Left lung (tissue), 4 donors: ENCODE measurements at regions not wholly inside any gene's neighbourhood (a gene's known extent, or its start where the extent isn't known, plus 50 kb on each side); places are given as distances from the start of the nearest gene placed in this dataset.

ENCODE experiments used
- ATAC-seq: fragments of 200-7000 bp; cut with Tn5 transposase; one replicate; pipeline ENCODE4 v1.9.1; 2020; ENCODE audit warnings: moderate library complexity
- DNase-seq, 4 donors: peaks; one replicate each; pipeline ENCODE4 v3.0.0-alpha.2; 2013 to 2020
- H3K27ac ChIP-seq, 2 donors: fragments of 200-600 bp; sonication (generic) in 1 of 2; one replicate each; pipeline versions ENCODE4 v1.5.0 to v1.8.0; 2020 to 2021
- H3K27me3 ChIP-seq, 2 donors: fragments of 200-600 bp; sonication (generic) in 1 of 2; one replicate each; pipeline versions ENCODE4 v1.5.0 to v1.8.0; 2020 to 2021
- H3K36me3 ChIP-seq, 2 donors: fragments of 200-600 bp; sonication (generic) in 1 of 2; one replicate each; pipeline versions ENCODE4 v1.5.0 to v1.8.0; 2020 to 2021
- H3K4me1 ChIP-seq, 2 donors: fragments of 200-600 bp; one replicate each; pipeline ENCODE4 v1.8.0; 2021
- H3K4me3 ChIP-seq, 2 donors: fragments of 200-600 bp; sonication (generic) in 1 of 2; one replicate each; pipeline versions ENCODE4 v1.5.0 to v1.8.0; 2020 to 2021; ENCODE audit warnings: mild to moderate bottlenecking in 1 of 2
- H3K9me3 ChIP-seq, 2 donors: fragments of 200-600 bp; sonication (generic) in 1 of 2; one replicate each; pipeline versions ENCODE4 v1.5.0 to v1.8.0; 2020 to 2021
- CTCF ChIP-seq, 2 donors: fragments of 200-600 bp; sonication (generic) in 1 of 2; IDR thresholded peaks; one replicate each; pipeline versions ENCODE4 v1.5.0 to v1.8.0; 2021; ENCODE audit warnings: antibody characterized with exemption in 2 of 2
- intact Hi-C, 2 donors: fragments of 100-400 bp; cut with DNase I; formaldehyde crosslinking; loops; one replicate each; pipeline versions ENCODE4 v1.11.2 to v1.14.2; 2022
- donor health status: DM: no; HTN: yes; CAD: no.
- donor health status: DM: no; HTN: no; CAD: no.

DNA sequence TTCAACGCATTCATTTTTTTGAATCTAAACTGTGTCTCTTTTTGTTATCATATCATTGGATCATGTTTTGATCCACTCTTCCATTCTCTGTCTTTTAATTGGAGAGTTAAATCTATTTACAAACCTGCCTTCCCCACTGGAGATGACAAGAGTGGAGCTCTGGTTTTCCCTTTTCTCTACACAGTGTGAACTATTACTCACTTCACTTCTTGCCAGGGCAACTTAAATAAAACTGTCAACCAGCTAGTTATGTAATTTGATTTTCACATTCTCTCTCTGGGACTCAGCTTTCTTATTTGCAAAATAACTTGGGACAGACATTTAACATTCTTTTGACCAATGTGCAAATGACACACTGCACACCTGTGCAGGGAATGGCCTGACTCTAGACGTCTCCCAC is 230.8 kb upstream of the CST7 start:
- Histone ChIP-seq H3K27ac (no peak overlapping the region), H3K4me1 (no peaks in the 10 kb centered on the region), H3K36me3 (no peaks in the 10 kb centered on the region), H3K4me3 (no peak overlapping the region), H3K27me3 (peaks cover 29 to 75% of the 10 kb centered on the region in 2 donors), H3K9me3 (peaks cover 0 to 8% of the 10 kb centered on the region in 2 donors)
- intact Hi-C loops: no loop called here
- no peak for DNase-seq
- TF ChIP-seq CTCF (IDR thresholded peaks at IDR 0.05): no peak
- no peak for ATAC-seq

DNA sequence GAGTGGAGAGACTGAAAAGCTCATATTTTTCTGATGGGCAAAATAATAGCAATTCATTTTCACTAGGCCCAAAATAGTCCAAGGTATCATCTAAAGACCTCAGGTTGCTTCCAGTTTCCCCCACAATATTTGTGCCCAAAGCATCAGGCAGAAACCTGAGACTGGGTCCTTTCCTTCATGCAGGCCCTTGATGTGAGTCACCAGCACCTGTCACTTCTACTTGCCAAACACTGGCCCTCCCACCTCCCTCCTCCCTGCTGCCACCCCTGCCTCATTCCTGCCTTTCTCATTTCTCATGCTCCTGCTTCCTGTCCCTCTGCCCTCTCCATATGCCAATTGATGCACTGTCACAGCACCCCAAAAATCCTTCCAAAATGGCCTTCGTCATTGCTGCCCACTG is 230.4 kb upstream of the CST7 start:
- DNase-seq (no peak), ATAC-seq (no peak)
- peaks cover 0 to 8% of the 10 kb centered on the region in 2 donors for H3K9me3 ChIP-seq
- intact Hi-C loops: no loop called here
- H3K27me3 ChIP-seq: peaks cover 30 to 75% of the 10 kb centered on the region in 2 donors
- H3K36me3 ChIP-seq: no peaks in the 10 kb centered on the region
- H3K4me1 ChIP-seq: no peaks in the 10 kb centered on the region
- no peak for TF ChIP-seq CTCF (IDR thresholded peaks at IDR 0.05)
- no peak overlapping the region for H3K4me3 ChIP-seq
- H3K27ac ChIP-seq: no peak overlapping the region

GRCh38 chr20:24720957-24721356 is 228.1 kb upstream of the CST7 start:
- no peak for TF ChIP-seq CTCF (IDR thresholded peaks at IDR 0.05)
- H3K36me3 ChIP-seq: no peaks in the 10 kb centered on the region

DNA sequence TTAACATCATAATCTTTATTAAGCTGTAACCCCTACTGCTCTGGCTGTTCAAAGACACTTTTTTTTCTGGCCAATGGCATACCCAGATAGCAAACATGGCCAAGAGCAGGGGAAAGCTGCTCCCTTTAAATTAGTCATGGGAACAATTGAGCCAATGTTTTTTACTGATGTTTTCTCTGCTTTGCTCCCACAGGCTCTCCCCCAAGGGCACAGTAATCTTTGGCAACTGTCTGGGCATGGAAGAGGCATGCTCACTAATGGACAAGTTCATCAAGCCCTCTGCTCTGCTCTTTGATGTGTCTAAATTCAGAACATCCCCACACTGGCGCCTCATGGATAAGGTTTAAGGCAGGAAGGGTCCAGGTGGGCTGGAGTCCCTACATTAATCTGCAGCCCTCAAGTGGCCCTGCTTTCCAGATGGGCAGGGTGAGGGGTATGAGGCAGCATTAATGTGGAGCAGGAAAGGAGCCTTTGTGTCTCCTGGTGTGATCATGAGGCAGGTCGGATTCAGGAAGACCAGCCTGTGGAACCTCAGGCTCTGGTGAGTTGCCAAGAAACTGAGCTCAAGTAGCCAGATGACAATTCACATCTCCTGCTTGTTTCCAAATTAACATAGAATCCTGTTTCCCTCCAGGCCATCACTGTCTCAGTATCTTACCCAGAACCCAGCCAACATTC is 227.0 kb upstream of the CST7 start:
- ATAC-seq (no peak), DNase-seq (no peak)
- no peak for TF ChIP-seq CTCF (IDR thresholded peaks at IDR 0.05)

More at GRCh38 chr20:24720957-24721356, 228.1 kb upstream of the CST7 start:
- Histone ChIP-seq H3K4me1 (no peaks in the 10 kb centered on the region), H3K27ac (no peak overlapping the region), H3K27me3 (peaks cover 24 to 78% of the 10 kb centered on the region in 2 donors), H3K4me3 (no peak overlapping the region), H3K9me3 (no peaks in the 10 kb centered on the region)
- DNase-seq (no peak), ATAC-seq (no peak)
- intact Hi-C loops: no loop called here

GRCh38 chr20:24722586-24722985 is 226.5 kb upstream of the CST7 start:
- Histone ChIP-seq H3K27me3 (peaks cover 24 to 78% of the 10 kb centered on the region in 2 donors), H3K36me3 (no peaks in the 10 kb centered on the region), H3K4me3 (no peak overlapping the region), H3K4me1 (no peaks in the 10 kb centered on the region), H3K27ac (no peak overlapping the region), H3K9me3 (no peaks in the 10 kb centered on the region)
- DNase-seq: no peak
- no peak for TF ChIP-seq CTCF (IDR thresholded peaks at IDR 0.05)
- ATAC-seq: no peak
- intact Hi-C loops: no loop called here

More for the DNA sequence above, 227.0 kb upstream of the CST7 start:
- Histone ChIP-seq H3K4me1 (no peaks in the 10 kb centered on the region), H3K27me3 (peaks cover 24 to 77% of the 10 kb centered on the region in 2 donors), H3K27ac (no peak overlapping the region), H3K4me3 (no peak overlapping the region), H3K9me3 (no peaks in the 10 kb centered on the region), H3K36me3 (no peaks in the 10 kb centered on the region)
- intact Hi-C loops: no loop called here
